Brain microvascular endothelial cell (primary cell): ENCODE measurements at regions not wholly inside any gene's neighbourhood (a gene's known extent, or its start where the extent isn't known, plus 50 kb on each side); places are given as distances from the start of the nearest gene placed in this dataset.

ENCODE experiments used
- DNase-seq: peaks from one replicate; pipeline ENCODE4 v3.0.0-alpha.2; 2020
- H3K27ac ChIP-seq: fragments of 250-450 bp; sonication (Bioruptor Pico); 2 replicates; pipeline ENCODE4 v1.5.1; 2020; ENCODE audit warnings: mild to moderate bottlenecking, moderate library complexity
- H3K27me3 ChIP-seq: fragments of 250-450 bp; sonication (Bioruptor Pico); replicated peaks from 2 replicates; pipeline ENCODE4 v1.5.1; 2020; ENCODE audit warnings: mild to moderate bottlenecking
- H3K36me3 ChIP-seq: fragments of 250-450 bp; sonication (Bioruptor Pico); replicated peaks from 2 replicates; pipeline ENCODE4 v1.5.1; 2020; ENCODE audit warnings: mild to moderate bottlenecking
- H3K4me3 ChIP-seq: 2 replicates; pipeline ENCODE4 v1.5.1; 2011; ENCODE audit warnings: low read depth, mild to moderate bottlenecking, control low read depth, low read length, moderate library complexity
- CTCF ChIP-seq: IDR thresholded peaks from 2 replicates; pipeline ENCODE4 v1.5.1; 2011; ENCODE audit warnings: low read depth, mild to moderate bottlenecking, moderate library complexity, low read length, control low read depth, inconsistent platforms; ENCODE audit errors: missing control alignments
- in situ Hi-C: cut with HindIII; loops from 2 replicates; pipeline ENCODE4 v1.10.0; 2017; ENCODE audit warnings: low sequenced_read_pairs, low pct_ligation_motif_present

- Histone ChIP-seq H3K4me3 (no peak overlapping the region), H3K27ac (no peak overlapping the region), H3K36me3 (no peaks in the 10 kb centered on the region), H3K27me3 (no peaks in the 10 kb centered on the region)
- DNase-seq, result no peak
- in situ Hi-C loops, result no loop called here
- TF ChIP-seq CTCF, result no peak
Observed at GRCh38 chr15:92336419-92336987, 57.2 kb upstream of the ST8SIA2 start.

GRCh38 chr15:92339361-92339760 lies 54.3 kb upstream of the ST8SIA2 start:
- DNase-seq, result no peak
- no peaks in the 10 kb centered on the region for H3K36me3 ChIP-seq
- in situ Hi-C loops, result no loop called here
- no peak for TF ChIP-seq CTCF
- H3K27ac ChIP-seq, result no peak overlapping the region
- H3K4me3 ChIP-seq, result no peak overlapping the region
- H3K27me3 ChIP-seq, result no peaks in the 10 kb centered on the region
